Thoracic aorta (tissue), 2 donors: ENCODE measurements at regions not wholly inside any gene's neighbourhood (a gene's known extent, or its start where the extent isn't known, plus 50 kb on each side); places are given as distances from the start of the nearest gene placed in this dataset.

Source experiments
- ATAC-seq: fragments of 150-250 bp; one replicate; pipeline ENCODE4 v1.8.0; 2017; ENCODE audit warnings: low read depth; ENCODE audit not compliant: insufficient number of reproducible peaks, low FRiP score
- DNase-seq: peaks from one replicate; pipeline ENCODE4 v3.0.0-alpha.2; 2020; ENCODE audit warnings: low spot score
- H3K27ac ChIP-seq, 2 donors: fragments of 200-600 bp; sonication (generic); 1 replicate in 1 of 2; 2 replicates in 1 of 2; pipeline ENCODE4 v1.5.1; 2016; ENCODE audit warnings: mild to moderate bottlenecking in 2 of 2, moderate library complexity in 2 of 2
- H3K27me3 ChIP-seq: fragments of 200-600 bp; sonication (generic); replicated peaks from 2 replicates; pipeline ENCODE4 v1.6.0; 2016; ENCODE audit warnings: mild to moderate bottlenecking; ENCODE audit not compliant: insufficient read depth
- H3K36me3 ChIP-seq: fragments of 200-600 bp; sonication (generic); one replicate; pipeline ENCODE4 v1.5.1; 2016
- H3K4me1 ChIP-seq, 2 donors: fragments of 200-600 bp; sonication (generic); 1 replicate in 1 of 2; 2 replicates in 1 of 2; pipeline versions ENCODE4 v1.5.1 to v1.6.0; 2016; ENCODE audit warnings: low read depth in 2 of 2, mild to moderate bottlenecking in 1 of 2; ENCODE audit not compliant: control insufficient read depth in 1 of 2
- H3K4me3 ChIP-seq: fragments of 200-600 bp; sonication (generic); 2 replicates; pipeline ENCODE4 v1.5.1; 2016; ENCODE audit warnings: mild to moderate bottlenecking
- H3K9me3 ChIP-seq: fragments of 200-600 bp; sonication (generic); 2 replicates; pipeline ENCODE4 v1.5.1; 2016
- CTCF ChIP-seq: fragments of 200-600 bp; sonication (generic); IDR thresholded peaks from one replicate; pipeline ENCODE4 v1.5.1; 2019; ENCODE audit warnings: antibody characterized with exemption

GRCh38 chr14:34222122-34222521 lies 239.9 kb downstream of the SPTSSA start:
- H3K9me3 ChIP-seq, result no peaks in the 10 kb centered on the region
- H3K4me3 ChIP-seq, result no peak overlapping the region
- H3K4me1 ChIP-seq, result no peaks in the 10 kb centered on the region
- H3K27me3 ChIP-seq, result no peaks in the 10 kb centered on the region
- no peak for DNase-seq
- no peak for ATAC-seq
- no peak for TF ChIP-seq CTCF
- no peaks in the 10 kb centered on the region for H3K36me3 ChIP-seq
- no peak overlapping the region for H3K27ac ChIP-seq

- Histone ChIP-seq H3K4me1 (no peaks in the 10 kb centered on the region), H3K27ac (no peak overlapping the region)
- no peak for TF ChIP-seq CTCF
Measured at GRCh38 chr14:34220921-34221320, 241.1 kb downstream of the SPTSSA start.

GRCh38 chr14:34220378-34220706 lies 241.7 kb downstream of the SPTSSA start:
- no peaks in the 10 kb centered on the region for H3K9me3 ChIP-seq
- no peak overlapping the region for H3K27ac ChIP-seq
- H3K4me3 ChIP-seq, result no peak overlapping the region
- no peaks in the 10 kb centered on the region for H3K4me1 ChIP-seq
- H3K36me3 ChIP-seq, result no peaks in the 10 kb centered on the region
- H3K27me3 ChIP-seq, result no peaks in the 10 kb centered on the region
- no peak for ATAC-seq
- no peak for TF ChIP-seq CTCF
- DNase-seq, result no peak

More at GRCh38 chr14:34220921-34221320, 241.1 kb downstream of the SPTSSA start:
- DNase-seq, result no peak
- H3K27me3 ChIP-seq, result no peaks in the 10 kb centered on the region
- no peaks in the 10 kb centered on the region for H3K9me3 ChIP-seq
- no peak for ATAC-seq
- H3K36me3 ChIP-seq, result no peaks in the 10 kb centered on the region
- no peak overlapping the region for H3K4me3 ChIP-seq

GRCh38 chr14:34219661-34220377 lies 242.2 kb downstream of the SPTSSA start:
- DNase-seq, result no peak
- ATAC-seq, result no peak
- Histone ChIP-seq H3K4me3 (no peak overlapping the region), H3K4me1 (no peaks in the 10 kb centered on the region), H3K36me3 (no peaks in the 10 kb centered on the region), H3K27me3 (no peaks in the 10 kb centered on the region), H3K27ac (no peak overlapping the region), H3K9me3 (no peaks in the 10 kb centered on the region)
- TF ChIP-seq CTCF, result no peak

- DNase-seq (no peak), ATAC-seq (no peak)
- H3K27ac ChIP-seq, result no peak overlapping the region
Measured at GRCh38 chr14:34218881-34219280, 243.2 kb downstream of the SPTSSA start.

More at GRCh38 chr14:34218881-34219280, 243.2 kb downstream of the SPTSSA start:
- no peak overlapping the region for H3K4me3 ChIP-seq
- no peaks in the 10 kb centered on the region for H3K36me3 ChIP-seq
- no peaks in the 10 kb centered on the region for H3K9me3 ChIP-seq
- TF ChIP-seq CTCF, result no peak
- no peaks in the 10 kb centered on the region for H3K27me3 ChIP-seq
- no peaks in the 10 kb centered on the region for H3K4me1 ChIP-seq
